H1 (cell line): ENCODE measurements at regions not wholly inside any gene's neighbourhood (a gene's known extent, or its start where the extent isn't known, plus 50 kb on each side); places are given as distances from the start of the nearest gene placed in this dataset.

Experiments
- CTCF ChIA-PET: fragments of 300-600 bp; sonication (Branson Sonifier 250); formaldehyde crosslinking; loops from one replicate; lab custom pipeline; 2021; ENCODE audit not compliant: partially characterized antibody; lab: Charles Lee
- POLR2A ChIA-PET: fragments of 300-600 bp; sonication (Branson Sonifier 250); formaldehyde crosslinking; loops from one replicate; lab custom pipeline; 2021; ENCODE audit warnings: inconsistent platforms; ENCODE audit not compliant: partially characterized antibody; lab: Charles Lee
- DNase-seq, 2 experiments: peaks; one replicate each; pipeline versions ENCODE4 v3.0.0 to v3.0.0-alpha.2; 2010 to 2022; ENCODE audit warnings: low spot score in 2 of 2, low read depth in 1 of 2, mixed read lengths in 1 of 2
- FAIRE-seq: peaks from 2 replicates; lab custom pipeline; 2011; peaks lifted over from hg19 to GRCh38; lab: Jason Lieb, UNC
- H2AFZ ChIP-seq: 2 replicates; pipeline ENCODE4 v1.8.1; 2012; ENCODE audit warnings: low read length, inconsistent platforms
- H2AK5ac ChIP-seq: 2 replicates; pipeline ENCODE4 v1.6.1; 2013; ENCODE audit warnings: low read depth, low read length
- H2BK120ac ChIP-seq: replicated peaks from 2 replicates; pipeline ENCODE3; 2013; ENCODE audit warnings: low read depth, low read length, inconsistent platforms
- H2BK12ac ChIP-seq: 2 replicates; pipeline ENCODE4 v1.6.1; 2013; ENCODE audit warnings: low read depth, low read length
- H2BK15ac ChIP-seq: 2 replicates; pipeline ENCODE4 v1.6.1; 2013; ENCODE audit warnings: low read length
- H2BK20ac ChIP-seq: 2 replicates; pipeline ENCODE4 v1.6.1; 2013; ENCODE audit warnings: low read length
- H2BK5ac ChIP-seq: 2 replicates; pipeline ENCODE4 v1.6.1; 2013; ENCODE audit warnings: low read depth, low read length
- H3K14ac ChIP-seq: 2 replicates; pipeline ENCODE4 v1.6.1; 2013; ENCODE audit warnings: inconsistent platforms; ENCODE audit not compliant: insufficient read length
- H3K18ac ChIP-seq: 2 replicates; pipeline ENCODE4 v1.6.1; 2013; ENCODE audit warnings: low read length; ENCODE audit errors: extremely low read depth
- H3K23ac ChIP-seq: 2 replicates; pipeline ENCODE4 v1.6.1; 2013; ENCODE audit warnings: inconsistent platforms; ENCODE audit not compliant: insufficient read length
- H3K23me2 ChIP-seq: 2 replicates; pipeline ENCODE4 v1.6.1; 2013; ENCODE audit warnings: low read depth, low read length
- H3K27ac ChIP-seq: 2 replicates; pipeline ENCODE4 v1.6.1; 2011; ENCODE audit warnings: low read depth, low read length, inconsistent platforms
- H3K27me3 ChIP-seq, 4 experiments: replicated peaks in 1 of 4; 1 replicate in 1 of 4; 2 replicates in 3 of 4; pipeline versions ENCODE4 v1.6.1 to v1.8.1; 2011 to 2013; ENCODE audit warnings: low read length in 3 of 4, mild to moderate bottlenecking in 3 of 4, inconsistent platforms in 2 of 4, mixed read lengths in 2 of 4, moderate library complexity in 1 of 4; ENCODE audit not compliant: control insufficient read depth in 3 of 4, insufficient read depth in 3 of 4; ENCODE audit errors: extremely low read depth in 1 of 4
- H3K36me3 ChIP-seq, 4 experiments: 2 replicates each; pipeline versions ENCODE4 v1.6.1 to v1.8.1; 2011 to 2013; ENCODE audit warnings: mild to moderate bottlenecking in 4 of 4, low read length in 3 of 4, moderate library complexity in 2 of 4, control low read depth in 1 of 4, inconsistent platforms in 1 of 4; ENCODE audit not compliant: insufficient read depth in 4 of 4, control insufficient read depth in 2 of 4
- H3K4ac ChIP-seq: replicated peaks from 2 replicates; pipeline ENCODE3; 2013; ENCODE audit warnings: low read length, low read depth, mixed read lengths, inconsistent platforms; ENCODE audit not compliant: insufficient read length
- H3K4me1 ChIP-seq, 4 experiments: replicated peaks in 1 of 4; 1 replicate in 1 of 4; 2 replicates in 3 of 4; pipeline versions ENCODE4 v1.6.1 to v1.8.1; 2011 to 2013; ENCODE audit warnings: low read length in 3 of 4, inconsistent platforms in 2 of 4, mixed read lengths in 1 of 4; ENCODE audit not compliant: insufficient read depth in 4 of 4, control insufficient read depth in 3 of 4
- H3K4me2 ChIP-seq, 2 experiments: 2 replicates each; pipeline versions ENCODE4 v1.6.1 to v1.8.1; 2011 to 2013; ENCODE audit warnings: low read depth in 2 of 2, low read length in 2 of 2, control low read depth in 1 of 2, inconsistent platforms in 1 of 2, mild to moderate bottlenecking in 1 of 2; ENCODE audit not compliant: insufficient read depth in 1 of 2
- H3K4me3 ChIP-seq, 4 experiments: fragments of 200-600, 300-600 bp in 1 of 4; sonication (generic), shearing (Covaris generic), sonication (Bioruptor Twin) in 1 of 4; 2 replicates each; pipeline versions ENCODE4 v1.5.1 to v1.8.1; 2011 to 2016; ENCODE audit warnings: low read length in 4 of 4, low read depth in 3 of 4, control low read depth in 2 of 4, inconsistent platforms in 2 of 4, mild to moderate bottlenecking in 2 of 4, mixed read lengths in 1 of 4, moderate library complexity in 1 of 4; ENCODE audit not compliant: insufficient read depth in 2 of 4; ENCODE audit errors: extremely low read depth in 1 of 4
- H3K56ac ChIP-seq: replicated peaks from 2 replicates; pipeline ENCODE3; 2013; ENCODE audit warnings: low read depth, mild to moderate bottlenecking, mixed read lengths, low read length, inconsistent platforms; ENCODE audit not compliant: insufficient read length
- H3K79me1 ChIP-seq: 2 replicates; pipeline ENCODE4 v1.6.1; 2013; ENCODE audit warnings: low read depth, low read length, control low read depth
- H3K79me2 ChIP-seq, 2 experiments: 2 replicates each; pipeline versions ENCODE4 v1.6.1 to v1.8.1; 2012 to 2013; ENCODE audit warnings: low read length in 2 of 2, mild to moderate bottlenecking in 2 of 2, inconsistent platforms in 1 of 2; ENCODE audit not compliant: insufficient read depth in 2 of 2, control insufficient read depth in 1 of 2
- H3K9ac ChIP-seq, 4 experiments: replicated peaks in 1 of 4; 1 replicate in 1 of 4; 2 replicates in 3 of 4; pipeline versions ENCODE4 v1.6.1 to v1.8.1; 2011 to 2013; ENCODE audit warnings: low read depth in 3 of 4, low read length in 3 of 4, control low read depth in 2 of 4, mild to moderate bottlenecking in 2 of 4, moderate library complexity in 2 of 4, inconsistent platforms in 1 of 4; ENCODE audit errors: extremely low read depth in 1 of 4
- H3K9me3 ChIP-seq, 2 experiments: 2 replicates each; pipeline versions ENCODE4 v1.6.1 to v1.8.1; 2012 to 2013; ENCODE audit warnings: mild to moderate bottlenecking in 2 of 2, moderate library complexity in 2 of 2, control low read depth in 1 of 2, inconsistent platforms in 1 of 2, low read depth in 1 of 2, low read length in 1 of 2, mixed read lengths in 1 of 2; ENCODE audit not compliant: insufficient read depth in 2 of 2
- H4K20me1 ChIP-seq, 2 experiments: replicated peaks in 1 of 2; 2 replicates each; pipeline versions ENCODE3 to v1.8.1; 2011 to 2013; ENCODE audit warnings: inconsistent platforms in 2 of 2, low read length in 2 of 2, mild to moderate bottlenecking in 1 of 2; ENCODE audit not compliant: insufficient read depth in 2 of 2, control insufficient read depth in 1 of 2
- H4K5ac ChIP-seq: 2 replicates; pipeline ENCODE4 v1.6.1; 2013; ENCODE audit warnings: low read length, low read depth, mixed read lengths, inconsistent platforms; ENCODE audit not compliant: insufficient read length
- H4K8ac ChIP-seq: 2 replicates; pipeline ENCODE4 v1.8.0; 2013; ENCODE audit warnings: mild to moderate bottlenecking, moderate library complexity, low read length, inconsistent platforms; ENCODE audit not compliant: insufficient read depth; ENCODE audit errors: extremely low read depth
- H4K91ac ChIP-seq: replicated peaks from 2 replicates; pipeline ENCODE3; 2013; ENCODE audit warnings: low read length, mixed read lengths, inconsistent platforms; ENCODE audit not compliant: insufficient read length
- BRCA1 ChIP-seq: IDR thresholded peaks from 2 replicates; pipeline ENCODE4 v1.6.1; 2012; ENCODE audit warnings: low read depth, low read length, improper control_type of control experiment
- CHD2 ChIP-seq: IDR thresholded peaks from 2 replicates; pipeline ENCODE4 v1.6.1; 2012; ENCODE audit warnings: low read length, improper control_type of control experiment
- EP300 ChIP-seq, 2 experiments: IDR thresholded peaks; 1 replicate in 1 of 2; 2 replicates in 1 of 2; pipeline ENCODE4 v1.6.1; 2011 to 2012; ENCODE audit warnings: low read depth in 2 of 2, low read length in 2 of 2, mild to moderate bottlenecking in 2 of 2, borderline replicate concordance in 1 of 2, inconsistent platforms in 1 of 2, moderate library complexity in 1 of 2
- HDAC2 ChIP-seq, 2 experiments: fragments of 300-600 bp in 1 of 2; sonication (generic) in 1 of 2; IDR thresholded peaks; 2 replicates each; pipeline ENCODE4 v1.6.1; 2011 to 2012; ENCODE audit warnings: low read depth in 2 of 2, low read length in 2 of 2, mild to moderate bottlenecking in 2 of 2, moderate library complexity in 2 of 2, borderline replicate concordance in 1 of 2, inconsistent platforms in 1 of 2
- MAX ChIP-seq: IDR thresholded peaks from 2 replicates; pipeline ENCODE4 v1.6.1; 2012; ENCODE audit warnings: inconsistent platforms
- POLR2A ChIP-seq, 2 experiments: IDR thresholded peaks; 1 replicate in 1 of 2; 2 replicates in 1 of 2; pipeline ENCODE4 v1.6.1; 2011; ENCODE audit warnings: low read depth in 2 of 2, low read length in 2 of 2, mild to moderate bottlenecking in 2 of 2; ENCODE audit errors: control extremely low read depth in 1 of 2
- SIN3A ChIP-seq, 2 experiments: IDR thresholded peaks in 1 of 2; conservative IDR thresholded peaks in 1 of 2; 2 replicates each; pipeline ENCODE4 v1.6.1; 2011 to 2012; ENCODE audit warnings: low read length in 2 of 2, improper control_type of control experiment in 1 of 2, low read depth in 1 of 2, mild to moderate bottlenecking in 1 of 2
- SIRT6 ChIP-seq: IDR thresholded peaks from one replicate; pipeline ENCODE4 v1.7.1; 2012; ENCODE audit warnings: low read length, inconsistent platforms
- SP1 ChIP-seq: IDR thresholded peaks from 2 replicates; pipeline ENCODE4 v1.6.1; 2011; ENCODE audit warnings: low read depth, low read length
- SUZ12 ChIP-seq: fragments of 200-600 bp; sonication (generic); IDR thresholded peaks from 2 replicates; pipeline ENCODE4 v1.6.1; 2012; ENCODE audit warnings: mild to moderate bottlenecking, inconsistent platforms, low read length, moderate library complexity, mixed read lengths
- USF2 ChIP-seq: IDR thresholded peaks from 2 replicates; pipeline ENCODE4 v1.6.1; 2011; ENCODE audit warnings: low read length, improper control_type of control experiment
- WGBS, 2 experiments: shearing (Covaris generic) in 1 of 2; methylation state at CpG; one replicate each; pipeline versions ENCODE4 v1.1.6 to v1.1.7; 2013 to 2015; ENCODE audit warnings: low lambda C conversion rate in 2 of 2, mixed read lengths in 2 of 2, inconsistent platforms in 1 of 2, low coverage in 1 of 2, missing lambda C conversion rate in 1 of 2; ENCODE audit not compliant: insufficient replicate concordance in 2 of 2, insufficient coverage in 1 of 2, insufficient read length in 1 of 2; ENCODE audit errors: extremely low coverage in 1 of 2, missing lambda C conversion rate in 1 of 2; 5-methylcytosine and 5-hydroxymethylcytosine counted together

GRCh38 chr12:92365333-92365732 lies 219.7 kb upstream of the BTG1 start:
- Histone ChIP-seq H3K4me1 (peaks cover 0 to 6% (median 0%) of the 10 kb centered on the region in 4 experiments; a peak in 2 of 7 replicates), H3K23ac (no peak overlapping the region)
- no peak for TF ChIP-seq BRCA1
- TF ChIP-seq HDAC2 (IDR thresholded peaks at IDR 0.05; ENCODE audit: borderline replicate concordance in 1 of 2, low read depth in 2 of 2, low read length in 2 of 2), result no peak
- no peak for TF ChIP-seq CHD2
- no peak for TF ChIP-seq SUZ12
- no peak for TF ChIP-seq SP1
- TF ChIP-seq EP300 (IDR thresholded peaks at IDR 0.05; ENCODE audit: borderline replicate concordance in 1 of 2, low read depth in 2 of 2, low read length in 2 of 2), result no peak
- TF ChIP-seq USF2, result no peak
- TF ChIP-seq SIRT6, result no peak
- no peak for TF ChIP-seq SIN3A (conservative IDR thresholded peaks at IDR 0.05 in 1 of 2, IDR thresholded peaks at IDR 0.05 in 1 of 2; ENCODE audit: low read depth in 1 of 2, low read length in 2 of 2)
- no peak for TF ChIP-seq POLR2A (IDR thresholded peaks at IDR 0.05; ENCODE audit: control extremely low read depth in 1 of 2, low read depth in 2 of 2, low read length in 2 of 2)
- no peak for TF ChIP-seq MAX

More at GRCh38 chr12:92365333-92365732, 219.7 kb upstream of the BTG1 start:
- H4K91ac ChIP-seq, result no peak overlapping the region
- H3K14ac ChIP-seq, result no peak overlapping the region
- no peaks in the 10 kb centered on the region for H4K20me1 ChIP-seq
- H4K5ac ChIP-seq, result no peak overlapping the region
- H2BK12ac ChIP-seq, result no peak overlapping the region
- H2BK20ac ChIP-seq, result no peak overlapping the region
- H2BK5ac ChIP-seq, result no peak overlapping the region
- DNase-seq (no peak), FAIRE-seq (no peak)
- no peak overlapping the region for H3K27ac ChIP-seq
- CTCF ChIA-PET, result interaction anchor here (1.0 kb wide), 1 partner anchor 10 kb away, joined by 3 read pairs; no protein-coding TSS in a partner anchor
- H3K23me2 ChIP-seq, result peaks cover 2% of the 10 kb centered on the region; the same call in 1 of the 2 replicates
- H3K9me3 ChIP-seq, result no peaks in the 10 kb centered on the region
- no peak overlapping the region for H3K4me3 ChIP-seq
- H3K18ac ChIP-seq, result no peak overlapping the region; the same call in 1 of the 2 replicates
- no peak overlapping the region for H4K8ac ChIP-seq
- no peaks in the 10 kb centered on the region for H3K79me1 ChIP-seq
- no peak overlapping the region for H2AFZ ChIP-seq
- H3K27me3 ChIP-seq, result no peaks in the 10 kb centered on the region
- 87% methylated on average over 1 of the region's 1 CpG; no CpG with 5 or more reads in 1 of the 2 experiments for WGBS, 2 experiments
- no peak overlapping the region for H2AK5ac ChIP-seq
- H3K4ac ChIP-seq, result no peak overlapping the region
- no peak overlapping the region for H3K4me2 ChIP-seq
- no peak overlapping the region for H2BK120ac ChIP-seq
- POLR2A ChIA-PET, result no interaction called here
- no peaks in the 10 kb centered on the region for H3K79me2 ChIP-seq
- H3K36me3 ChIP-seq, result no peaks in the 10 kb centered on the region
- peak overlapping the region in 1 of 4 experiments; percentile 34; a peak in 1 of 7 replicates for H3K9ac ChIP-seq
- no peak overlapping the region for H2BK15ac ChIP-seq
- no peak overlapping the region for H3K56ac ChIP-seq
